GM12865 (cell line): ENCODE measurements at regions not wholly inside any gene's neighbourhood (a gene's known extent, or its start where the extent isn't known, plus 50 kb on each side); places are given as distances from the start of the nearest gene placed in this dataset.

Experiments used
- DNase-seq: peaks from one replicate; pipeline ENCODE4 v3.0.0; 2010; ENCODE audit warnings: low read depth
- H3K4me3 ChIP-seq: 2 replicates; pipeline ENCODE4 v1.5.1; 2011; ENCODE audit warnings: mild to moderate bottlenecking, low read depth, low read length, control low read depth
- TF ChIP-seq, protein P1 (sequence below): IDR thresholded peaks from 2 replicates; pipeline ENCODE4 v1.5.1; 2011; ENCODE audit warnings: low read length, control low read depth, low read depth, inconsistent platforms; ENCODE audit not compliant: insufficient read depth; ENCODE audit errors: missing control alignments

DNA sequence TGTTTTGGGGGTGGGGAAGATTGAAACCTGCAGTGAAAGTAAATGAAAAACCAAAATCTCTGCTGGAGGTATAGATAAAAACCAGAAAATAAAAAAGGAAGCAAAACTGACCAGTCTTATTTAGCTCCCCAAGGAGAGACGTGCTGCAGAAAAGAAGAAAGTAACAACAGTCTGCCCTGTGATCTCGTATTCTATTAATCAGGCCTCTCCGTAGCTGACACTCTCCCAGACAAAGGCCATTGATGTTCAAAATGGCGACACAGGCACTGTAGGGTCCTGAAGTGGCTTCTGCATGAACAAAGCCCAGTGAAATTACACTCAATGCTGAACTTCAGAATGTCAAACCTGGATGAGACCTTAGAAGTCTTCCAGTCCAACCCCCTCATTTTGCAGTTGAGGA lies 106.6 kb downstream of the NXPE2 start:
- no peak overlapping the region for H3K4me3 ChIP-seq
- TF ChIP-seq, protein P1, sequence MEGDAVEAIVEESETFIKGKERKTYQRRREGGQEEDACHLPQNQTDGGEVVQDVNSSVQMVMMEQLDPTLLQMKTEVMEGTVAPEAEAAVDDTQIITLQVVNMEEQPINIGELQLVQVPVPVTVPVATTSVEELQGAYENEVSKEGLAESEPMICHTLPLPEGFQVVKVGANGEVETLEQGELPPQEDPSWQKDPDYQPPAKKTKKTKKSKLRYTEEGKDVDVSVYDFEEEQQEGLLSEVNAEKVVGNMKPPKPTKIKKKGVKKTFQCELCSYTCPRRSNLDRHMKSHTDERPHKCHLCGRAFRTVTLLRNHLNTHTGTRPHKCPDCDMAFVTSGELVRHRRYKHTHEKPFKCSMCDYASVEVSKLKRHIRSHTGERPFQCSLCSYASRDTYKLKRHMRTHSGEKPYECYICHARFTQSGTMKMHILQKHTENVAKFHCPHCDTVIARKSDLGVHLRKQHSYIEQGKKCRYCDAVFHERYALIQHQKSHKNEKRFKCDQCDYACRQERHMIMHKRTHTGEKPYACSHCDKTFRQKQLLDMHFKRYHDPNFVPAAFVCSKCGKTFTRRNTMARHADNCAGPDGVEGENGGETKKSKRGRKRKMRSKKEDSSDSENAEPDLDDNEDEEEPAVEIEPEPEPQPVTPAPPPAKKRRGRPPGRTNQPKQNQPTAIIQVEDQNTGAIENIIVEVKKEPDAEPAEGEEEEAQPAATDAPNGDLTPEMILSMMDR, result no peak
- no peak for DNase-seq

DNA sequence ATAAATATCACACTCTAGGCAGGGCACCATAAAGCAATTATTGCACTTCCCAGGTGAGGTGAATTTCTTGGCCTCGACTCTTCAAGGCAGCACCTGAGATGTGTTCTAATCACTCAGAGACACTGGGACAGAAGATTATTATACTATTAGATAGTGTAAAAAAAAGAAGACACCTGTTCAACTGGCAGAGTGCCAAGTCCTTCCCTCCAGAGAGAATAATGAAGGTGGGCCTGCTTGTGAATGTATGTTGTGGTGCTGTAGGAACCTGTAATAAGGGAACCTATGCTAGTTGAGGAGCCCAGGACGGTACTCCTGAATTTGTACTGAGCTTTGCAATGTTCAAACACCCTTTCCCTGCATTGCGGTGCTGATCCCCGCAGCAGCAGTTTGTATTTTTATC lies 107.5 kb downstream of the NXPE2 start:
- no peak overlapping the region for H3K4me3 ChIP-seq
- no peak for DNase-seq
- TF ChIP-seq, protein P1, result no peak

DNA sequence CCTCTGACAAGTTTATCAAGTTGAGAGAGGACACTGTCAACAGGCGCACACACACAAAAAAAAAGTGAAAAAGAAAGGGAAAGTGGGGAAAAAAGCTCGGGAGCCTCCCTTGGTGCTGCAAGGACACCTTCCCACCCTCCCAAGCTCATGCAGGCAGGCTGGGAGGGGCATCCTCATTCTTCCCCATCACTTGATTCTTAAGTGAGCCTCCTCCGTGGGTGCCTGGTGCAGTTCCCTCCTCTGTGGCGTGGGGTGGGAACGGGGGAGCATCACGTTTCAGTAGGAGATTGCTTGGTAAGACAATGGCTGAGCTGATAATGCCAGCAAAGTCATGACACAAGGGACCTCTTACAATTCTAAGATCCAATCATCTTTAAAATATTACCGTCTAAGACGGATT lies 108.8 kb downstream of the NXPE2 start:
- no peak overlapping the region for H3K4me3 ChIP-seq
- no peak for DNase-seq
- TF ChIP-seq, protein P1, result no peak

DNA sequence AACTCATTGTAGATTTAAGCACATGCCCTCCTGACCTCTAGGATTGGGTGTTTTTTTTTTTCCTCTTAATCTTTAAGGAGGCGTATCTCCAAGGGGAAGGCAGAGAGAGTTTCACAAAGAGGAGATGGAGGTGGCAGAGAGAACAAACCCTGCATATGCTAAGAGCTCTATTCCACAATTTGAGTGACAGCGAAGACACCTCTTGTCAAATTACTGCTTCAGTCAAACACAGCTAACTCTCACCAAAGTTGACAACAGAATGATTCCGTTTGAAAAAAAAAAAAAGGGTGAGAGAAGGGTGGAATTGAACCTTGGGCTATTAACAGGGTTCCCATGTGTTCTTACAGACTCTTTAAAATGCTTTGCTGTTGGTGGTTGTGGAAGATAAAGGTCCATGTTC lies 112.6 kb downstream of the NXPE2 start:
- TF ChIP-seq, protein P1, result no peak
- no peak overlapping the region for H3K4me3 ChIP-seq

DNA sequence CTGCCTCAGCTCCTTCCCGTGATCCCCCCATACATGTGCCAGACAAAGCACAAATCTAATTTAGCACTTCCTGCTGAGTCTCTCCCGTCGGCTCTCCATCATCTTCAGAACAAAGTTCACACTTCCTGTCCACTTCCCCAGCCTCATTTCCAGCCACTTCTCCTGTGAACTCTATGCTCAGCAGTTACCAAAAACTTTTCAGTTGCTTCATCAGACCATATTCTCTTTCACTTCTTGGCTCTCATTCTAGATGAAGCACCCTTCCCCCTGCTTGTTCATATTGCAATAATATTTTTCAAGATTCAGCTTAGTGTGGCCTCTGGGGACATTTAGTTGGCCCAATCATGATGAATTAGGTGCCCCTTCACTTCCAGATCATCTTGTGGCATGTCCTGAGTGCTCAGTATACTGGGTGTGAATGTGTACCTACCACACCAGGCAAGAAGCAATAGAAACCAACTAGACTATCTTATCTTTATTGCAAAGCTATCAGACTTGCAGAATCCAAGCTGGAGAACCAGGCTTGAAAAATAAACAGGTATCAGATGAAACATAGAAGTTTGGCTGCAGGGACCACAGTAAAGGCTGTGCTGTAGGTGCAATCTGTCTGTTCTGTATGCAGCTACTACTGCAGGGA lies 115.8 kb downstream of the NXPE2 start:
- TF ChIP-seq, protein P1, result no peak
- H3K4me3 ChIP-seq, result no peak overlapping the region
- DNase-seq, result no peak

More for the DNA sequence above, 112.6 kb downstream of the NXPE2 start:
- no peak for DNase-seq

DNA sequence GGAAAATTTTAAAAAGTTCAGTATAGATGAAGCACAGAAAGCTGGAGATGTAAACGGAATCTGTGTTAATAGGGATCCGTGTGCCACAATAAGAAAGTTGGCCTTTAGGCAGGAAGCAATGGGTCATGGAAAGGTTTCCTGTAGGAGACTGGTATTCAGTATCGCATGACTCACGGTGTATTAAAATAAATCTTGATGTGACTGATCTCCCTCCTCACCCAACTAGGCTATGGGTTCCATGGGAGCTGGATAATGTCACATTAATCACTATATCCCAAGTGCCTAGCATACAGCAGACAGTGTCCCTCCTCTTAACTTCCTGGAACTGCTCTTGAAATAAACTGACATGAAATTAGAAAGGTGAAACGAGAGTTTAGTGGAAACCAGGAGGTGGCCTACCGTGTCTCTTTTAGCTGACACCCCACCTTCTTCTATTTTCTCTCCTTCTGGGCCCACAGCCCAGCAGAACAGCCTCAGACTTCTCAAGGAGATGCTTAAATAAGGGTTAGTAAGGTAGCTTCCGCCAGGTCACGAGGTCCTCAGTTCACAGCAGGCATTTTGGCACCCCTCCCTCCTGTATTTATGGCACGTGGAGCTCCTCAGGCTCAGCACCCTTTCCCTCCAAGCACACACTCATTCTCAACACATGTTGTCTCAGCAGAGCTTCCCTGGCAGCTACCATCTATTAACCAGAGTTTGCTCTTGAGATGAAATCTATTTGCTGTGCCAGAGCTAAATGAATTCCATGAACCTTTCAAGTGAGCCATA lies 118.8 kb downstream of the NXPE2 start:
- TF ChIP-seq, protein P1, result no peak
- no peak for DNase-seq
- H3K4me3 ChIP-seq, result no peak overlapping the region
